Activated CD8-positive, alpha-beta T cell treated with anti-CD3 and anti-CD28 coated beads for 36 hours (primary cell): ENCODE measurements at regions not wholly inside any gene's neighbourhood (a gene's known extent, or its start where the extent isn't known, plus 50 kb on each side); places are given as distances from the start of the nearest gene placed in this dataset.
"Not testable (repeated sequence)": the region's sequence is repeated elsewhere in the genome, so short reads cannot be mapped to it uniquely, and the experiment has no call there.

Experiments
- ATAC-seq: fragments of 200-7000 bp; cut with Tn5 transposase; one replicate; pipeline ENCODE4 v1.10.0; 2021; ENCODE audit warnings: mild to moderate bottlenecking, moderate library complexity
- CTCF ChIA-PET: fragments of 350-600 bp; sonication (Branson Sonifier 250); formaldehyde crosslinking; loops from one replicate; lab custom pipeline; 2021; ENCODE audit warnings: antibody characterized with exemption; lab: Charles Lee
- POLR2A ChIA-PET: fragments of 350-600 bp; sonication (Branson Sonifier 250); formaldehyde crosslinking; loops from one replicate; lab custom pipeline; 2021; ENCODE audit warnings: antibody characterized with exemption; lab: Charles Lee
- DNase-seq: peaks from one replicate; pipeline ENCODE4 v3.0.0-alpha.2; 2020
- H3K27ac Mint-ChIP-seq: one replicate; pipeline ENCODE4 v1.8.0; 2021; ENCODE audit warnings: mild to moderate bottlenecking, mixed read lengths
- H3K27me3 Mint-ChIP-seq: one replicate; pipeline ENCODE4 v1.8.0; 2021; ENCODE audit warnings: mixed read lengths
- H3K36me3 Mint-ChIP-seq: one replicate; pipeline ENCODE4 v1.8.0; 2021; ENCODE audit warnings: low read depth, mixed read lengths
- H3K4me1 Mint-ChIP-seq: one replicate; pipeline ENCODE4 v1.8.0; 2021; ENCODE audit warnings: low read depth, mixed read lengths
- H3K4me3 Mint-ChIP-seq: one replicate; pipeline ENCODE4 v1.8.0; 2021; ENCODE audit warnings: mild to moderate bottlenecking, moderate library complexity, mixed read lengths
- H3K9me3 Mint-ChIP-seq: one replicate; pipeline ENCODE4 v1.8.0; 2021; ENCODE audit warnings: mixed read lengths
- intact Hi-C: fragments of 100-400 bp; cut with micrococcal nuclease; formaldehyde crosslinking; loops from one replicate; pipeline ENCODE4 v1.10.0; 2022
- TF ChIP-seq, protein P1 (sequence below): fragments of 200-600 bp; IDR thresholded peaks from one replicate; pipeline ENCODE4 v1.8.0; 2022; ENCODE audit warnings: antibody characterized with exemption, mild to moderate bottlenecking

DNA sequence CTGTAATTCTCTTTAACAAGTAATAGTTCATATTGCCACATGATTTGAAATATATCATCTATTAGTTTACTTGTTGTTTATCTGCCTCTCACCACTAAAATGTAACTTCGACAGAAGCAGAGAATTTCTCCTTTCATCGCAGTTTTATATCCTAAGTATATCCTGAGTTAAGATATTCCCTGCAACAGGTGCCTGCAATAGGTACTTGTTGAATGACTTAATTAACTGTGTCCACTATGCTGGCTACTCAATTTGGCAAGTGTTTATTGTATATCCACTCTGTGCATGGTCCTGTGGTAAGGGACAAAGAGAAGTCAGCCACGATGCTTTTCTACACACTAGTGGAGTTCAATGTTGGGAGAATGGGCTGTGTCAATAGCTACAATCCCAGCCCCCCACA is 108.5 kb downstream of the PSAT1 start:
- no peaks in the 10 kb centered on the region for H3K4me1 Mint-ChIP-seq
- H3K4me3 Mint-ChIP-seq: no peak overlapping the region
- POLR2A ChIA-PET: no interaction called here

DNA sequence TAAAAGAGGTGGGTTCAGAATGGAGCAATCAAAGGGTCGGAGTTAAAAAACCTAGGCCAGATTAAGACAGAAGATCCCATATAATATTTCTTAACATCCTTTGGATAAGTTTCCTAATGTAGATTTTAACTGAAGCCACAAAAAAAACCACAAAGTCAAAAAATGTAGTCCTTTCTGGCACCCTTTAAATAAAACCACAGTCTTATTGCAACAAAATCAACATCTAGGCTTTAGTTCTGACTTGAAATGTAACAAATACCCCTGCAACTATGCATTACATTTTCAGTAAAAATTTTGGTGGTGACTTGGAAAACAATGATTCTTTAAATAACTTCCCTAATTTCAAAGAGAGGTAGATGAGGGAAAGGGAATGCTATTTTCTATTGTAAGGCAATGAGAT is 109.2 kb downstream of the PSAT1 start:
- ChIA-PET POLR2A (no interaction called here), CTCF (no interaction called here)
- intact Hi-C loops: no loop called here
- peaks cover 2% of the 10 kb centered on the region for H3K27me3 Mint-ChIP-seq
- no peaks in the 10 kb centered on the region for H3K4me1 Mint-ChIP-seq
- no peak for ATAC-seq
- no peak overlapping the region for H3K4me3 Mint-ChIP-seq
- H3K36me3 Mint-ChIP-seq: no peaks in the 10 kb centered on the region
- H3K27ac Mint-ChIP-seq: no peak overlapping the region
- H3K9me3 Mint-ChIP-seq: no peaks in the 10 kb centered on the region
- TF ChIP-seq, protein P1, sequence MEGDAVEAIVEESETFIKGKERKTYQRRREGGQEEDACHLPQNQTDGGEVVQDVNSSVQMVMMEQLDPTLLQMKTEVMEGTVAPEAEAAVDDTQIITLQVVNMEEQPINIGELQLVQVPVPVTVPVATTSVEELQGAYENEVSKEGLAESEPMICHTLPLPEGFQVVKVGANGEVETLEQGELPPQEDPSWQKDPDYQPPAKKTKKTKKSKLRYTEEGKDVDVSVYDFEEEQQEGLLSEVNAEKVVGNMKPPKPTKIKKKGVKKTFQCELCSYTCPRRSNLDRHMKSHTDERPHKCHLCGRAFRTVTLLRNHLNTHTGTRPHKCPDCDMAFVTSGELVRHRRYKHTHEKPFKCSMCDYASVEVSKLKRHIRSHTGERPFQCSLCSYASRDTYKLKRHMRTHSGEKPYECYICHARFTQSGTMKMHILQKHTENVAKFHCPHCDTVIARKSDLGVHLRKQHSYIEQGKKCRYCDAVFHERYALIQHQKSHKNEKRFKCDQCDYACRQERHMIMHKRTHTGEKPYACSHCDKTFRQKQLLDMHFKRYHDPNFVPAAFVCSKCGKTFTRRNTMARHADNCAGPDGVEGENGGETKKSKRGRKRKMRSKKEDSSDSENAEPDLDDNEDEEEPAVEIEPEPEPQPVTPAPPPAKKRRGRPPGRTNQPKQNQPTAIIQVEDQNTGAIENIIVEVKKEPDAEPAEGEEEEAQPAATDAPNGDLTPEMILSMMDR: no peak
- no peak for DNase-seq

More for the DNA sequence above, 108.5 kb downstream of the PSAT1 start:
- H3K27ac Mint-ChIP-seq: no peak overlapping the region
- intact Hi-C loops: no loop called here
- TF ChIP-seq, protein P1: no peak
- H3K9me3 Mint-ChIP-seq: no peaks in the 10 kb centered on the region
- CTCF ChIA-PET: no interaction called here
- no peaks in the 10 kb centered on the region for H3K36me3 Mint-ChIP-seq
- H3K27me3 Mint-ChIP-seq: peaks cover 2% of the 10 kb centered on the region
- no peak for ATAC-seq
- no peak for DNase-seq

DNA sequence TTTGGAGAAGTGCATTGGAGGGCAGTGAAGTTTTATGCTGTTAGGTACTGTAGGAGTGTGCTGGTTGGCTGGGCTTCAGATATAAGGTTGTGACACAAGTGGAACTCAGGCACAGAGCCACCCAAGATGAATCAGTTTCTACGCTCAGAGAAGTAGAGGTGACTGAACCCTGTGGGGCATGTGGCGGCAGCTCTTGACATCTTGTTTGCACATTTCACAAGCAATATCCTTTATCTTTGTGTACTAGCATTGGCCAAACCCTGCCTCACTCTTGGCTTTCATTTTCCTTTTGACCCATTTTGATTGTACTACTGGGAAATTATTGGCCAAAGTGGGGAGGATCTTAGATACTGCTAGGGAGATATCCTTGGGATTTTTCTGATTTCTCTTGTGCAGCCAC is 110.0 kb downstream of the PSAT1 start:
- DNase-seq: no peak
- ChIA-PET CTCF (interaction anchor here (0.9 kb wide), 1 partner anchor 33 kb away, joined by 5 read pairs; no protein-coding TSS in a partner anchor), POLR2A (no interaction called here)
- Mint-ChIP-seq H3K4me1 (no peaks in the 10 kb centered on the region), H3K9me3 (no peaks in the 10 kb centered on the region), H3K36me3 (no peaks in the 10 kb centered on the region), H3K27ac (no peak overlapping the region), H3K4me3 (no peak overlapping the region), H3K27me3 (peaks cover 2% of the 10 kb centered on the region)
- TF ChIP-seq, protein P1: no peak
- no peak for ATAC-seq
- intact Hi-C loops: no loop called here

DNA sequence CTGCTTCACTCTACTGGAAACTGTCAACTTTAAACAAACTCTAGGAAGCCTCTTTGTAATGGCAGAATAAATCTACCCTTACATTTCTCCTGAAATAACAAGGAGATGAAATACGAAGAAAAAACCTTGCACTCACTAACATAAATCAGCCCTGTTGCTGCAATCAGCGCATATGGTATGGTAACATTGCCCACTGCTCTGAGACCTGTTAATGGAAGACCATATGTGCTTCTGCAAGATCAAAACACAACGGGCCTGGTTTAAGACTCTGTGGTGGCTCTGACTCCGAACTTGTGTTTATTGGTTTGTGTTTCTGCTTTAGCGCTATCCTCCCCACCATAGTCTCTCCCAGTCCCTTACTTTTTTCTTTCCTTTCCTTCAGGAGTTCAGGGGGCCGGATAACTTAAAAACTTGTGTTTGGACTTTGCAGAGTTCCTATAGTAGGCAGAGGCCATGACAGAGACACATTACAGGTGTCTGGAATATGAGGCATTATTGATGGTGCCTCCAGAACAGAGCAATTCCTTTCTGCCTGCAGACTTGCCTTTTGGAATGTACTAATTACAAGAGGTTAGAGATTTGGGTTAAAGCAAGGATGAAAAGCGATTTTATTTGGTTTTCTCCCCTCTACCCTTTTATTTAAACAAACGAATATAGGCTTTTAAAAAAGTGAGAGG is 110.8 kb downstream of the PSAT1 start:
- POLR2A ChIA-PET: no interaction called here
- TF ChIP-seq, protein P1: no peak
- Mint-ChIP-seq H3K4me3 (no peak overlapping the region), H3K9me3 (no peaks in the 10 kb centered on the region), H3K36me3 (no peaks in the 10 kb centered on the region), H3K27me3 (peaks cover 2% of the 10 kb centered on the region), H3K27ac (no peak overlapping the region), H3K4me1 (no peaks in the 10 kb centered on the region)
- CTCF ChIA-PET: no interaction called here
- intact Hi-C loops: no loop called here
- no peak for ATAC-seq
- DNase-seq: no peak

DNA sequence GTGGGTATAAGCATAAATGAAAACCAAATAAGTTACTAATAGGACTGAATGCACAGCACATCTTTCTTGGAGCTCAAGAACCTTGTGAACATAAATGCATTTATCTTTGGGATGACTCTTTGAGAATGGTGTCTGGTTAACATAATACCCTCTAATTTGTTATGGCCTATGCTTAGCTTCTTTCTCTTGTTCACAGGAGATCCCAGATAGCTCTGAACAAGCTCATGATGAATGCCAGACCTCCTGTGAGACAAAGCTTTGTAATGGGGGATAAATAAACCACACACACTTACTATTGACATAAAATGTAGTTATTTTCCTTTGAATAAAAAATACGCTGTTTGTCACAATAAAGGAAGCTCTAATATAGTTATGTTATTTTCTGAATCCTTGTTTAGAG is 111.5 kb downstream of the PSAT1 start:
- ATAC-seq: no peak
- H3K9me3 Mint-ChIP-seq: no peaks in the 10 kb centered on the region
- H3K4me1 Mint-ChIP-seq: no peaks in the 10 kb centered on the region
- H3K36me3 Mint-ChIP-seq: no peaks in the 10 kb centered on the region
- CTCF ChIA-PET: no interaction called here
- DNase-seq: no peak
- TF ChIP-seq, protein P1: no peak
- H3K4me3 Mint-ChIP-seq: no peak overlapping the region
- POLR2A ChIA-PET: interaction anchor here (0.7 kb wide), 1 partner anchor 418 kb away, joined by 3 read pairs; no protein-coding TSS in a partner anchor
- H3K27ac Mint-ChIP-seq: no peak overlapping the region
- no peaks in the 10 kb centered on the region for H3K27me3 Mint-ChIP-seq
- intact Hi-C loops: no loop called here

DNA sequence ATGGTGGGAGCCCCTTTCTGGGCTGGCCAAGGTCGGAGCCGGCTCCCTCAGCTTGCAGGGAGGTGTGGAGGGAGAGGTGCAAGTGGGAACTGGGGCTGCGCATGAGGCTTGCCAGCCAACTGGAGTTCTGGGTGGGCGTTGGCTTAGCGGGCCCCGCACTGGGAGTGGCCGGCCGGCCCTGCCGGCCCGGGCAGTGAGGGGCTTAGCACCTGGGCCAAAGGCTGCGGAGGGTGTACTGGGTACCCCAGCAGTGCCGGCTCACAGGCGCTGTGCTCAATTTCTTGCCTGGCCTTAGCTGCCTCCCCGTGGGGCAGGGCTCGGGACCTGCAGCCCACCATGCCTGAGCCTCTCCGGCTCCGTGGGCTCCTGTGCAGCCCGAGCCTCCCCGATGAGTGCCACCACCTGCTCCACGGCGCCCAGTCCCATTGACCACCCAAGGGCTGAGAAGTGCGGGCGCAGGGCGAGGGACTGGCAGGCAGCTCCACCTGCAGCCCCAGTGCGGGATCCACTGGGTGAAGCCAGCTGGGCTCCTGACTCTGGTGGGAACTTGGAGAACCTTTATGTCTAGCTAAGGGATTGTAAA is 113.1 kb downstream of the PSAT1 start:
- intact Hi-C loops, DNase-seq, H3K9me3 Mint-ChIP-seq, CTCF ChIA-PET, H3K4me1 Mint-ChIP-seq, POLR2A ChIA-PET, H3K27ac Mint-ChIP-seq, H3K36me3 Mint-ChIP-seq, ATAC-seq, H3K27me3 Mint-ChIP-seq, H3K4me3 Mint-ChIP-seq: not testable (repeated sequence)
